CD4-positive, alpha-beta T cell treated with Interleukin-15 for 1 hour (primary cell): ENCODE measurements at regions not wholly inside any gene's neighbourhood (a gene's known extent, or its start where the extent isn't known, plus 50 kb on each side); places are given as distances from the start of the nearest gene placed in this dataset.

ENCODE experiments used
- DNase-seq: peaks from one replicate; pipeline ENCODE4 v3.0.0-alpha.2; 2020

DNA sequence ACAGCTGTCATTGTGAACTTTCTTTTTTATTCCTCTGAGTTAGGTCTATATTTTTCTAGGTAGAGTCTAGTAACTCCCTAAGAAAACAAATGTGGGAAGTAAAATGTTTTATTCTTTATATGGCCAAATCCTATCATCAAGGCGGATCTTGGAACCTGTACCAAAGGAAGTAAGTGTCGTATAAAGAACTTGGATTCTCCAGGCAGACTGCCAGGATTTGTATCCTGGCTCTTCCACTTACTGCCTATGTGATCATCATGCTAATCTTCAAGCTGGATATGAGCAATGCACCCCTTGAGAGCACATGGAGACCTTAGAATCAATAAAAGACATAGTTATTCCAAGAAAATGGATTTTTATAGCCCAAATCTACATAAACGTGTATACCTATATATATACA is 286.5 kb downstream of the PCDH17 start:
- DNase-seq = no peak

DNA sequence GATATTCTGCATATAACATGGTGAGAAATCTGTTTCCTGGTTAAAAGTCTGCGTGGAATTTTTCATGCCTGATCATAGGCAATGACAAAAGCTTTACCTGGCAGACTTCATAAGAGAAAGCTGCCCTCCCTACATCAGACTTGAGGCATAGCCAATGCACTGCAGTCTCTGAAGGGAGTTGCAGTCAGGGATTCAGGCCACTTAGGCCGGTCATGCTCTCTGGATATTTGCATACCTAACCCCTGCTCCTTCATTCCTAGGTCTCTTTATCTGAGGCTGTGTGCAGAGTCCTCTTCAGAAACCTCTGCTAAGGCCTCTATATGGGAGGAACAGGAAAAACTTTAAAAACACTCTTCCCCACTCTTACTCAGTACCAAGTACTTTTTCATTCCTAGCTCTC is 287.4 kb downstream of the PCDH17 start:
- no peak for DNase-seq

GRCh38 chr13:57925250-57925649 is 293.7 kb downstream of the PCDH17 start:
- DNase-seq = no peak

GRCh38 chr13:57925751-57926150 is 294.2 kb downstream of the PCDH17 start:
- DNase-seq = no peak

DNA sequence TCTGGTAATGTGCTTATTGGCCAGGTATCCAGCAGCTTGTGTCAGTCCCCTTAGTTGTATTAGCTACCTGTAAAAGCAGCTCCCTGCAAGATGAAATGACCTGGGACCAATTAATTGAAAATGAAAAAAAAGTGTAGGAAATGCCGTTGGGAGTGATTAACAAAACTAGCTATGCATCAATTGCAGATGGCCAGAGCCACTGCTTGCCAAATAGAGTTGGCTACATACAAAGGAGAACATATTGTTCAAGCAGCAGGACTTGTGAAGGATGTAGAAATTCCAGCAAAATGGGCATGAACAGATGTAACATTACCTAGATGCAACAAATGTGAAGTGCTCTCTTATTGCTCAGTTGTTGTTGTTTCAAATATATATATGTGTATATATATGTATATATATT is 300.5 kb downstream of the PCDH17 start:
- no peak for DNase-seq

GRCh38 chr13:57933606-57934005 is 302.1 kb downstream of the PCDH17 start:
- DNase-seq = no peak

DNA sequence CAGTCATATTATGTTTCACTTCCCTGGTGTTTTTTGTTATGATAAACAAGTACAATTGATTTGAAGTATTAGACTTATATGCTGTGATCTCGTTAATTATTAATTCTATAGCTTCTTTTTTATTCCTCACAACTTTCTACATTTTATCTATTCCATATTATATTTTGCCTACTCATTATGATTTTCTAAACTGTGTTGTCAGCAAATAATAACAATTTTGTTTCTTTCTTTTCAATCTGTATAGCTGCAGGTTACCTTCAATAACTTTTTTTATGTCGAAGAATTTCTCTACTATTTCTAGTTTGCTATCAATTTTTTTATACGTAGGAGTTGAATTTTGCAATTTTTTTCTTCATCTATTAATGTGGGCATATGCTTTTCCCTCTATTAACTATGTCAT is 304.4 kb downstream of the PCDH17 start:
- no peak for DNase-seq

DNA sequence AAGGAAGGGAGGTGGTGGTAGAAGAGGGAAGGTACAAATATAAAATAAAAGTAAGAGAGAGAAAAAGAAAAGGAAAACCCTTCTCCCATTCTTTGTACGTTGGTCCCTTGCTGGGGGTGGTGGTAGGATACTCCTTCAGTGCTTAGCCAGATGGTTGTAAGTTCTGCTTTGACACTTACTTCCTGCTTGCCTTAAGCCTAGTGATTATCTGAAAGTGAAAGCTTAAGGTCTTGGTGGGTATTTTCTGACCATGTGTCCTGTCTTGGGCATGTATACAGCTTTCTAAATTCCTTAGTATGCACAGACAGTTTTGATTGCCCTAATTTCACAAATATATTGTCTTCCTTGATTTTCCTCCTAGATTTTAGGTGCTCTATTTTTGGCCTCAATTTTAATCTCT is 314.8 kb downstream of the PCDH17 start:
- no peak for DNase-seq

- DNase-seq = no peak
Measured at GRCh38 chr13:57948884-57949283, 317.3 kb downstream of the PCDH17 start.

- DNase-seq = no peak
Measured at GRCh38 chr13:57969951-57970350, 338.4 kb downstream of the PCDH17 start.

DNA sequence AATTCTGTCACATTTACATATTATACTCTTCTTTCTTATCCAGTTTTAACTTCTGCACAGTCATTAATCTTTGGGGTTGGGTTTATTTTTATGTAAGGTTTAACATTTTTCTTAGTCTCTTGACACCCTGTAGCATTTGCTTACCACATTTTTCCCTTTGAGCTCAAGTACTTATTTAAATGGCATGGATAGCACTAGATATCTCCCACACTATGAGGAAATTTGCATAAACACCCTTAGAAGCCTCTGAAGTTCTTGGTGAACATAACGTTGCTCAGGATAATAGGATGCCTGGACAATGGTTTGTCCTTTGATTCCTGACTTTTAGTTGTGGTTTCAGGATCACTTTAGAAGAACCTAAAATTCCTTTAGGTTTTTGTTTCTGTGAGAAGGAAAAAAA is 338.9 kb downstream of the PCDH17 start:
- DNase-seq = no peak

GRCh38 chr13:57982782-57983181 is 351.2 kb downstream of the PCDH17 start:
- no peak for DNase-seq

GRCh38 chr13:57988276-57988675 is 356.7 kb downstream of the PCDH17 start:
- DNase-seq = no peak

DNA sequence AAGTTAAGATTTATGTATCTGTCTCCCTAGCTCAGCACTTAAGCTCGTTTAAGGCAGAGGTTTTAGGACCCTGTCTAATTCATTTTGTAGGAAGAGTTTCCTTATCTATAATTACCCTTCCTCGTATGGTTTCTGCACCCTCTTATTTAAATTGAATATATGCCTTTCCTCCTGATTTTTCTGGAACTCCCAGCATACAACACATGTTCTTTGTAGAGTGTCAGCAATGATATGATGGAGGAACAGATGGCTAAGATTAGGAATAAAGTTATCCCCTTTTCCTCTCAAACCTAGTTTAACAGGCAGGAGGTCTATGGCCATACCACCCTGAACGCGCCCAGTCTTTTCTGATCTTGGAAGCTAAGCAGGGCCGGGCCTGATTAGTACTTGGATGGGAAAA is 359.5 kb downstream of the PCDH17 start:
- no peak for DNase-seq

GRCh38 chr13:57992416-57992815 is 360.9 kb downstream of the PCDH17 start:
- DNase-seq = no peak

- no peak for DNase-seq
Measured at GRCh38 chr13:57996717-57997116, 365.2 kb downstream of the PCDH17 start.

DNA sequence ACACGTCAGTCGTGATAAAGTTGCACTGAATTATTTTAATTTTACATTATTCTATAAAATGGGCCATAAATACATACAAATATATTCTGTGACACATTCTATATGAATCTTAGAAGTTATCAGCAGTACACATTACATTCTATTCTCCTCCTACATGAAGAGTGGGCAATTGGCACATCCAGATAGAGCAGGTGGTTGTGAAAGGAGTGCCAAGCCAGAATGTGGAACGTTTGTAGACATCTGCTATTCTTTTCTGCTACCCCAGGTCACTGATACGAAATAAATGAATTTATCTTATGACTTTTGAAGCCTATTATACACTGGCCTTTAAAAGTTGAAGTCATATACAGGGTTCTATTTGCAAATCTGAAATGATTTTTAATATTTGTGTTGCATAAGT is 373.2 kb downstream of the PCDH17 start:
- DNase-seq = no peak

- DNase-seq = no peak
Measured at GRCh38 chr13:58018020-58018419, 386.5 kb downstream of the PCDH17 start.

DNA sequence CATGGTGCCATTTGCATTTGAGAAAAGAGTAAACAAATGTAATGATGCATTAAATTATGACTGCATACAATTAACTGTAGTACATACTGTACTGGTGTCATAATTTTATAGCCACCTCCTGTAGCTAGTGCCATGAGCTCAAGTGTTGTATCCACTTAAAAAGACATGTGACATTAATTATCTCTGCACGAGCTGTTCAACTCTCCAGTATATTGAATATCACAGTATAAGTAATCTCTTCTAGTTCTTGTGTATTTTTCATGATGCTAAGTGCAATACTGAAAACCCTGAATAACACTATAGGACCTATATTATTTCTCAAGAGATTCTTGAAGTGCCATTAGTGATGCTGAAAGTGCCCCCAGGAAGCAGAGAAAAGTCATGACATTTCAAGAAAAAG is 387.3 kb downstream of the PCDH17 start:
- DNase-seq = no peak

DNA sequence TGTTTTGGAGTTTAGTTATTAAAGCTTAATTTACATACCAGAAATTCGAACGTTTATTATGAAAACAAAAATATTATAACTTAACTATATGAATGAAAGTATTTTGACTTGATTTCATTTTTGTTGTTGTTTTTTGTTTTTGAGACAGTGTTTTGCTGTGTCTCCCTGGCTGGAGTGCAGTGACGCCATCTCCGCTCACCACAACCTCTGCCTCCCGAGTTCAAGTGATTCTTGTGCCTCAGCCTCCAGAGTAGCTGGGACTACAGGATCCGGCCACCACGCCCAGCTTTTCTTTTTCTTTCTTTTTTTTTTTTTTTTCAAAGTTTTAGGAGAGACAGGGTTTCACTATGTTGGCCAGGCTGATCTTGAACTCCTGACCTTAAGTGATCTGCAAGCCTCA is 392.6 kb downstream of the PCDH17 start:
- DNase-seq = no peak

- DNase-seq = no peak
Measured at GRCh38 chr13:58025821-58026220, 394.3 kb downstream of the PCDH17 start.

DNA sequence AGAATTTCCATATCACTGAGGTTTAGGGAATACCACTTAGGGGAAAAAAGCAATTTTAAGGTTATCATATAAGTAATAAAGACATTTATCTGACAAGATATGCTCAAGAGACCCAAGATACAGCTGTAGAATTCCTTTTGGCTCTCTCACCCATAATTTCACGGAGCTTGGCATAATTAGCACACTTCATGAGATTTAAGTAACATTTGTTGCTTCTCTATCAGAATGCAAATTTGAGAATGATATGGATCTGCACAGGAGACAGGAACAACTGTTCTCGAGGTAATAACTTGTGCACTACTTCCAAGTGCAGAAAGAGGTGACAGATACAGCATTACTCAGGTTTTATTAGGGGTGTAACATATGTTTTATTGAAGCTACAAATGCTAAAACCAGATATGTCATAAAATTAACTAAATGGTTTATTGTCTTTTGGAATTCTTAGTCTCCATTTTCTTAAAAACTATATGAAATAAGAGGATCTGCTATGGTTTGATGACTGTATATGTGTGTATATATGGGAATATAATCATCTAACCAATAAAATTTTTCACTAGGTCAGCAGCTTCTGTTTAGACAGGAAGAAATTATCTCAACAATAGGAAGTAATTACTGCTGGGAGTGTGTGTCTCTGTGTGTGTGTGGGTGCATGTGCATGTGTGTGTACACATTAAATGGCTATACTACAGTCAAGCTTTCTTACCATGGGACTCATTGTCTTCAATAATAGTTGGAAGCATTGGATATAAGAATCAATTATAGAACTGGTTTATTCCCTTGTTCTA is 401.3 kb downstream of the PCDH17 start:
- DNase-seq = no peak

- DNase-seq = no peak
Measured at GRCh38 chr13:58043971-58044370, 412.4 kb downstream of the PCDH17 start.

- no peak for DNase-seq
Measured at GRCh38 chr13:58048670-58049069, 417.1 kb downstream of the PCDH17 start.

DNA sequence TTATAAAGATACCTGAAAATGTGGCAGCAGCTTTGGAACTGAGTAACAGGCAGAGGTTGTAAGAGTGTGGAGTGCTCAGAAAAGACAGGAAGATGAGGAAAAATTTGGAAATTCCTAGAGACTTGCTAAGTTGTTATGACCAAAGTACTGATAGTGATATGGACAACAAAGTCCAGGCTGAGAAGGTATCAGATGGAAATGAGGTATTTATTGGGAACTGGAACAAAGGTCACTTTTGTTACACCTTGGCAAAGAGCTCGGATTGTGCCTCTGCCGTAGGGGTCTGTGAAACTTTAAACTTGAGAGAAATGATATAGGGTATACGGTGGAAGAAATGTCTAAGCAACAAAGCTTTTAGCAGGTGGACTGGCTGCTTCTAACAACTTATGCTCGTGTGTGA is 419.9 kb downstream of the PCDH17 start:
- DNase-seq = no peak
